NCI-H510A treated with DMSO at 0.1 percent for 48 hours (cell line): ENCODE measurements at regions not wholly inside any gene's neighbourhood (a gene's known extent, or its start where the extent isn't known, plus 50 kb on each side); places are given as distances from the start of the nearest gene placed in this dataset.
A peak's percentile ranks its signal among the peaks of the same experiment; 100 is the strongest.

Experiments
- DNase-seq: peaks from one replicate; lab custom pipeline; 2025; lab: John Stamatoyannopoulos, UW

- no peak for DNase-seq
Measured at GRCh38 chr14:65934070-65934435, 521.5 kb downstream of the FUT8 start.

GRCh38 chr14:65936342-65936975 lies 523.9 kb downstream of the FUT8 start:
- no peak for DNase-seq

- no peak for DNase-seq
Measured at GRCh38 chr14:65937079-65937959, 524.8 kb downstream of the FUT8 start.

- DNase-seq, result no peak
Measured at GRCh38 chr14:65937960-65938316, 525.4 kb downstream of the FUT8 start.

DNA sequence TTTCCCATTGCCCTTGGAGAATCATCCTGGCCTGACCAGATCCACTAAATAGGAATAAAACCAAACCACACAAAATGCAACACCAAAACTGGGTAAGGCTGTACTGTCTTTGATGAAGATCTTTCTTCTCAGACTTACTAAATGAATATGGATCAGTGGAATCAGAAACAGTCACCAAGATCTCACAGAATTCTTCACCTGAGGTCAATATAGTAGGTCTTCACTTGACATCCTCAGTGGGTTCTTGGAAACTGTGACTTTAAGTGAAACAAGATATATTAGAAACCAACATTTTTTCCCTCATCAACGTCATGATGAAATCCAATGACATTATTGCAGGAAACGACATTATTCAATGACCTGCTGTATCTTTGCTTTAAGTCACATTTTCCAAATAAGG lies 526.2 kb downstream of the FUT8 start:
- no peak for DNase-seq

- no peak for DNase-seq
Measured at GRCh38 chr14:65939184-65939583, 526.7 kb downstream of the FUT8 start.

DNA sequence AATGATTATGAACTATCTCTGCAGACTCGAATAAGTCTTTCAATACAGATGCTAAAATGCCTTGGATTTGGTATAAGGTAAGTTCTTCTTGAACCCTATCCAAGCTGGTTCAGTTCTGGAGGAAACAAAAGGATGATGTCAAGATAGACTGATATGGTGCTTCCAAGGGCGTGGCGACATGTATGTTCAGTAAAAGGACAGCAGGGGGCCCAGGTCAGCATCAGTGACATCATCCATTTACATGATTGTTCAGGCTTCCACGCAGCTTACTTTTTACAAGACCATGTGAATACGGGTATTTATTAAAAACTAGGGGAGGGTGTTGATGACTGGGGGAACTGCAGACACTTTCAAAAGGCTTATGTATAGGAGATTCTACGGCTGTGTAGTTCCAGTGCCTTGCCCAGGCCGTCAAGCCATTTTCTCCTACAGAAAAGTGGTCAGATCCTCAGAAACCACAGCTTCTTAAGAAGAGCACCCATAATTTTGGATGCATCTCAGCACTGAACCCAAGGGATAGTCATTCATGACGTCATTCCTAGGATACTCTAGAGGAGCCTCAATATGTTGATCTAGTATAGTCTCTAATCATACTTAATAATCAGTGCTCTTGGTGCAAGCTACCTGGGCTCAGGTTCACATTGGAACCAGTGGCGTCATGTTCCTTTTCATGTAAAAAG lies 527.7 kb downstream of the FUT8 start:
- DNase-seq, result peak; percentile 4

DNA sequence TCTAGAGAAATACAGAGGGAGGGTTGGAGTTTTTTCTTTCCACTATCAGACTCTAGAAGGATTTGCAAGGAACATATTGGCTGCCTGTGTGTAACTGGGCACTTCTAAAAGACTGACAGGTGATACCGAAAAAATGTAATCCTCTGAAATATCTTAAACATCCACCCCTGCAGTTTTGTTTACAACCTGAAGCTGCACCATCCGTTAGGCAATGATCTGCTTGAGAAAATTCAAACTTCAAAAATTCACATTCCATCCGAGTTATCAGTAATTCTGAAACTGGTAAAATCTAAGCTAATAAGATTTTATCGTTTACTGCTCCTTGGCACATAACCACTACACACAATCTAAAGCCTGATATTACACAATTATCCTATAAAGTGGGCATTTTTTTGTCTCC lies 528.6 kb downstream of the FUT8 start:
- DNase-seq, result no peak

DNA sequence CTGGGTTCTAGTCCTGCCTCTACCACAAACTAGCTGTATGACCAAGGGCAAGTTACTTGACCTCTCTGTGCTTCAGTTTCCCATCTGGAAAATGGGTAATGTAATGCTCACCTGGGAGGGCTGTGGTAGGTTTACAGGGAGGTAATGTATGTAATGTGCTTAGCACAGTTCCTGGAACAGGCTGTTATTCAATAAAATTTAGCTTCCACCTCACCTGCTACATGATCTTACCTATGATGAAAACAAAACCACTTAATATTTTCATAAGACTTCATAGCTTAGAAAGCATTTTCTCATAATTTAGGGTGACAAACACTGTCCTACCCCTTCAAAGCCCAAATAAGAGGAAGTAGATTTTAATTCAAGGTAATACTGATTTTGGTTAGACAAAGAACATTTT lies 530.6 kb downstream of the FUT8 start:
- no peak for DNase-seq

GRCh38 chr14:65943916-65944410 lies 531.4 kb downstream of the FUT8 start:
- DNase-seq, result no peak

GRCh38 chr14:65945327-65945726 lies 532.8 kb downstream of the FUT8 start:
- no peak for DNase-seq

DNA sequence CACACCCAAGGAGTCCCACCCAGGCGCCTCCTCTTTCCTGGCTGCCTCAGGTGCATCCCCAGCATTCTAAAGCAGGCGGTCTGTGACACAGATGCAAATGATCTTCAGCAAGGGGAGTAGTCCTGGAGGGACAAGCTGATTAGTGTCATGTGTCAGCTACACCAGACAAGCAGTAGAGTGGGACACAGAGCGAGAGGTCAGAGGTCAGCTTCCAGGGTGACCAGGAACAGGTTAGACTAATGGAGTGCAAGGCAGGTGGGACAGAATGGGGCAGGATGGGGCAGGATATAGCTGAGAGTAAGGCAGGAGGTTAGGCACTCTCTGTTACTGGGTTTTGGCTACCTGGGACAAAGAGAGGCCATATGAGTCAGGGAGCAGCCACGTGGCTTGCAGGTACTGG lies 534.0 kb downstream of the FUT8 start:
- no peak for DNase-seq

GRCh38 chr14:65948302-65948701 lies 535.8 kb downstream of the FUT8 start:
- no peak for DNase-seq

DNA sequence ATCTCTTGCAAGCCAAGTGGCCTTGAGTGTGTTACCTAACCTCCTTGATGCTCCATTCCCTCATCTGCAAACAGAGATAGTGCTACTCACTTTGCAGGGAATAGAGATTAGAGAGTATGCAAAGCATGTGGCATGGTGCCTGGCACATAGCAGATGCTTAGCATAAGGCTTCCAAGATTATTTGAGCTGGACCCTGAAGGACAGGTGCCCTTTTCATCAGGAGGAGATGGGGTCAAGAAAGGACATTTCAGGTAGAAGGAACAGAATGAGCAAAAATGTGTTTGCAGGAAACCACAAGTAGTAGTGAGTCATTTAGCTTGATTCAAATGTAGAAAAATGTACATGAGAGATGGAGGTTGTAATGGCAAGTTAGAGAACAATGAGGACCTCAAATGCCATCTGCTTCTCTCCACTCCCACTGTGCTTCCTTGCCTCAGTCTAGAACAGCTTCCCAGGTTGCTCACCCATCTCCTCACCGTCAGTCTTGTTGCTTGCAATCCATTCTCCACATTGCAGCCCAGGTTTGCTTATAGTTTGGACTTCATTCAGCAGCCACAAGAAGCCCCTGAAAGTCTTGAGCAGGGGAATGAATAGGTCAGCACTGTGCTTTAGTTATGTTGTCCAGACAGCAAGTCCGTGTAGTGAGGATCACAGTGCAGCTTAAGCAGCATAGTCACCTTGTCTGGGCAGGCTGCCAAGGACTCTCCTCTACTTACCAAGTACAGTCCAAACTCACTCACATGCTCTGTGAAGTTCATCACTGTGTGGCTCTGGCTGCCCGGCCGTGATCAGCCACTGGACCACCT lies 536.3 kb upstream of the CCDC196 start:
- peak; percentile 84 for DNase-seq

- DNase-seq, result no peak
Measured at GRCh38 chr14:65954942-65955341, 531.2 kb upstream of the CCDC196 start.

DNA sequence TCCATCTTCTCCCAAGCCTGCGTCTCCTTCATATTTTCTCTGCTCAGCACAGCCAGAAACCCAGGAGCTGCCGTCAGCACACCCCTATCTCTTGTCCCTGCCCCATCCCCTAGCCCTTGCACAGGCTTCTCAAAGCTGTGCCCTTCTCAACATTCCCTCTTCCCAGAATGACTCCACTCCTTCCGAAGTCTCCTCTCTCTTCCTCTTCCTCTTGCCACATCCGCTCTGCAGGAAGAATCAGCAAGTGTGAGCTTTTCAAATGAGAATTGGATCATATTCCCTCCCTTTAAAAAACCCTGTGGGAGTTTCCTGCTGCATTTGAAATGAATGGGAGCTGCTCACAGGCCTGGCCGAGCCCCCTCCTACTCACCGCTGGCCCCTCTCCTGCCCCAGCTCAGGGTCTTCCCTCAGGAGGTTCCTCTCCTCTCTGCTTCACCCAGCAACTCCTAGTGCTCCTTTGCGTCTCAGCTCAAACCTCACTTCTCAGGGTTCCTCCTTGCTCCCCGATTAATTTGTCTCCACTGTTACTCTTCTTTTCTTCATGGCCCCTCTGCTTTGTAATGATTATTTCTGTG lies 528.5 kb upstream of the CCDC196 start:
- no peak for DNase-seq

GRCh38 chr14:65958664-65959562 lies 527.3 kb upstream of the CCDC196 start:
- DNase-seq, result peak; percentile 57

- DNase-seq, result no peak
Measured at GRCh38 chr14:65959563-65960024, 526.6 kb upstream of the CCDC196 start.

GRCh38 chr14:65961004-65961403 lies 525.2 kb upstream of the CCDC196 start:
- no peak for DNase-seq

DNA sequence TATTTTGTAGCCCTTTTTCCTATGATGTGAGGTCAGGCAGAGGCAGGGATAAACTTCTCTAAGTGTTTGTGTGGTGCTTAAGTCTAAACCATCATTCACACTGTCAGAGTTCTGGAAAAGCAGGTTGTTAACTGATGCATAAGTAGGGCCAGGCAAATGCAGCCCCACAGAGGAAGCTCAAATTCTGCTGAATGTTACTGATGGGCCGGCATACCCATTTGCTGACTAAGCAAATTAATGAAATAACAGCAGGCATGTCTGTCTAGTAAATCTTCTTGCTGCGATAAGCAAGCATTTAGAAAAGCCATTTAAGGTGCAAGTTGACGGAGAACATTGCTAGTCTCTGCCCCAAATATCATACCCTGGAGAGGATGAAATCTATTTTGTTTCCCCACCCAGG lies 523.2 kb upstream of the CCDC196 start:
- DNase-seq, result no peak

DNA sequence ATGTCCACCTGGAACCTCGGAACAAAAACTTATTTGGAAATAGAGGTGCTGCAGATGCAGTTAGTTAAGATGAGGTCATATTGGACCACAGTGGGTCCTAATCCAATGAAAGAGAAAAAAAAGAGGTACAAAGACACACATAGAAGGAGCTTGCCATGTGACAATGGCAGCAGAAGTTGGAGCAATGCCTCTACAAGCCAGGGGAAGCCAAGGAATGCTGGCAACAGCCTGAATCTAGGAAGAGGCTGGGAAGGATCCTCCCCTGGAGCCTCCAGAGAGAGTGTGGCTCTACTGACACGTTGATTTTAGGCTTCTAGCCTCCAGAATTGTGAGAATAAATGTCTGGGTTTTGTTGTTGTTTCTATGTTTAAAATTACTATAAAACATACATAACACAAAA lies 521.8 kb upstream of the CCDC196 start:
- DNase-seq, result no peak
